Neural cell (in vitro differentiated cells): ENCODE measurements at regions not wholly inside any gene's neighbourhood (a gene's known extent, or its start where the extent isn't known, plus 50 kb on each side); places are given as distances from the start of the nearest gene placed in this dataset.

Source experiments
- H2AFZ ChIP-seq: fragments of 200-600, 300-800 bp; sonication (generic), shearing (Covaris generic); 2 replicates; pipeline ENCODE4 v1.6.0; 2014; ENCODE audit warnings: low read depth, mild to moderate bottlenecking, antibody characterized with exemption, low read length, moderate library complexity
- H3F3A ChIP-seq: fragments of 200-600 bp; shearing (Covaris generic); 2 replicates; pipeline ENCODE4 v1.6.1; 2016; ENCODE audit warnings: mild to moderate bottlenecking, moderate library complexity, mixed read lengths, antibody characterized with exemption, low read length; ENCODE audit not compliant: insufficient read depth, poor library complexity, severe bottlenecking
- H3K27ac ChIP-seq: fragments of 200-600, 300-800 bp; sonication (generic), shearing (Covaris generic); 2 replicates; pipeline ENCODE4 v1.5.1; 2014; ENCODE audit warnings: mild to moderate bottlenecking, low read length, moderate library complexity
- H3K27me3 ChIP-seq: fragments of 300-800, 200-600 bp; sonication (generic), shearing (Covaris generic); 2 replicates; pipeline ENCODE4 v1.6.0; 2014; ENCODE audit warnings: mild to moderate bottlenecking, low read depth, low read length, moderate library complexity; ENCODE audit not compliant: insufficient read depth
- H3K36me3 ChIP-seq: fragments of 300-800, 200-600 bp; sonication (generic), shearing (Covaris generic); 2 replicates; pipeline ENCODE4 v1.5.1; 2014; ENCODE audit warnings: mild to moderate bottlenecking, antibody characterized with exemption, low read length, moderate library complexity; ENCODE audit not compliant: insufficient read depth
- H3K4me2 ChIP-seq: fragments of 300-800, 200-600 bp; sonication (generic), shearing (Covaris generic); 2 replicates; pipeline ENCODE4 v1.6.0; 2014; ENCODE audit warnings: mild to moderate bottlenecking, low read length
- H3K4me3 ChIP-seq: fragments of 300-800, 200-600 bp; sonication (generic), shearing (Covaris generic); 2 replicates; pipeline ENCODE4 v1.5.1; 2014; ENCODE audit warnings: mild to moderate bottlenecking, low read length, moderate library complexity
- H3K79me2 ChIP-seq: fragments of 200-600 bp; shearing (Covaris generic); replicated peaks from 2 replicates; pipeline ENCODE4 v1.6.0; 2014; ENCODE audit warnings: mild to moderate bottlenecking, low read length, moderate library complexity; ENCODE audit not compliant: insufficient read depth
- H3K9ac ChIP-seq: fragments of 300-800, 200-600 bp; sonication (generic), shearing (Covaris generic); 2 replicates; pipeline ENCODE4 v1.6.1; 2016; ENCODE audit warnings: mild to moderate bottlenecking, low read length, mixed read lengths
- H3K9me2 ChIP-seq: fragments of 200-600 bp; shearing (Covaris generic); 2 replicates; pipeline ENCODE4 v1.6.1; 2016; ENCODE audit warnings: mild to moderate bottlenecking, low read length, mixed read lengths; ENCODE audit not compliant: insufficient read depth
- H3K9me3 ChIP-seq: fragments of 200-600, 300-800 bp; sonication (generic), shearing (Covaris generic); 2 replicates; pipeline ENCODE4 v1.6.1; 2016; ENCODE audit warnings: mild to moderate bottlenecking, mixed run types, low read length, moderate library complexity, mixed read lengths
- H4K20me1 ChIP-seq: fragments of 200-600 bp; shearing (Covaris generic); 2 replicates; pipeline ENCODE4 v1.6.1; 2016; ENCODE audit warnings: mild to moderate bottlenecking, mixed run types; ENCODE audit not compliant: insufficient read depth
- CTCF ChIP-seq: fragments of 450-650 bp; IDR thresholded peaks from 2 replicates; pipeline ENCODE4 v1.5.1; 2014; ENCODE audit warnings: antibody characterized with exemption, mild to moderate bottlenecking, moderate library complexity; ENCODE audit not compliant: poor library complexity, severe bottlenecking
- EP300 ChIP-seq: fragments of 450-650 bp; conservative IDR thresholded peaks from 2 replicates; pipeline ENCODE4 v1.6.1; 2014; ENCODE audit warnings: antibody characterized with exemption, mild to moderate bottlenecking, moderate library complexity; ENCODE audit not compliant: poor library complexity, severe bottlenecking
- EZH2 ChIP-seq: fragments of 200-600, 300-800 bp; shearing (Covaris generic), sonication (generic); IDR thresholded peaks from 2 replicates; pipeline ENCODE4 v1.6.1; 2014; ENCODE audit warnings: antibody characterized with exemption, low read length, borderline replicate concordance, mild to moderate bottlenecking; ENCODE audit not compliant: insufficient read depth, poor library complexity, severe bottlenecking
- MXI1 ChIP-seq: fragments of 450-650 bp; conservative IDR thresholded peaks from 2 replicates; pipeline ENCODE4 v1.6.1; 2014; ENCODE audit warnings: antibody characterized with exemption, mild to moderate bottlenecking; ENCODE audit not compliant: poor library complexity, severe bottlenecking
- POLR2AphosphoS5 ChIP-seq: IDR thresholded peaks from 2 replicates; pipeline ENCODE4 v1.6.1; 2012
- RAD21 ChIP-seq: fragments of 450-650 bp; conservative IDR thresholded peaks from 2 replicates; pipeline ENCODE4 v1.6.1; 2014; ENCODE audit warnings: antibody characterized with exemption, mild to moderate bottlenecking, moderate library complexity
- REST ChIP-seq: IDR thresholded peaks from 2 replicates; pipeline ENCODE4 v1.6.1; 2012; ENCODE audit warnings: borderline replicate concordance
- SMC3 ChIP-seq: fragments of 450-650 bp; conservative IDR thresholded peaks from 2 replicates; pipeline ENCODE4 v1.6.1; 2014; ENCODE audit warnings: antibody characterized with exemption, mild to moderate bottlenecking, moderate library complexity; ENCODE audit not compliant: poor library complexity
- TAF1 ChIP-seq: IDR thresholded peaks from 2 replicates; pipeline ENCODE4 v1.6.1; 2012; ENCODE audit warnings: low read depth

GRCh38 chr15:31598620-31599019 is 272.0 kb downstream of the KLF13 start:
- Histone ChIP-seq H3K9ac (no peak overlapping the region), H3K36me3 (no peaks in the 10 kb centered on the region), H3K27me3 (no peaks in the 10 kb centered on the region), H3K9me3 (no peaks in the 10 kb centered on the region), H3K79me2 (no peaks in the 10 kb centered on the region), H3K9me2 (no peaks in the 10 kb centered on the region), H3K4me3 (no peak overlapping the region), H2AFZ (no peak overlapping the region), H4K20me1 (no peaks in the 10 kb centered on the region), H3K4me2 (no peak overlapping the region), H3F3A (no peaks in the 10 kb centered on the region), H3K27ac (no peak overlapping the region)
- TF ChIP-seq REST (no peak), MXI1 (no peak), CTCF (no peak), SMC3 (no peak), EZH2 (no peak), TAF1 (no peak), EP300 (no peak), POLR2AphosphoS5 (no peak), RAD21 (no peak)

- Histone ChIP-seq H2AFZ (no peak overlapping the region), H4K20me1 (no peaks in the 10 kb centered on the region), H3K9me2 (no peaks in the 10 kb centered on the region), H3K4me2 (no peak overlapping the region), H3K9me3 (no peaks in the 10 kb centered on the region), H3K27ac (no peak overlapping the region), H3K79me2 (no peaks in the 10 kb centered on the region), H3K9ac (no peak overlapping the region), H3F3A (no peaks in the 10 kb centered on the region), H3K36me3 (no peaks in the 10 kb centered on the region), H3K4me3 (no peak overlapping the region), H3K27me3 (no peaks in the 10 kb centered on the region)
- TF ChIP-seq SMC3 (no peak), POLR2AphosphoS5 (no peak), REST (no peak), RAD21 (no peak), MXI1 (no peak), CTCF (no peak), EZH2 (no peak), TAF1 (no peak), EP300 (no peak)
Observed at GRCh38 chr15:31605467-31605931, 278.9 kb downstream of the KLF13 start.
